GM12875 (cell line): ENCODE measurements at regions not wholly inside any gene's neighbourhood (a gene's known extent, or its start where the extent isn't known, plus 50 kb on each side); places are given as distances from the start of the nearest gene placed in this dataset.

Source experiments
- H3K4me3 ChIP-seq: one replicate; pipeline ENCODE4 v1.5.1; 2011; ENCODE audit warnings: low read depth, low read length, control low read depth
- CTCF ChIP-seq: IDR thresholded peaks from 2 replicates; pipeline ENCODE4 v1.5.1; 2011; ENCODE audit warnings: low read depth, mild to moderate bottlenecking, control low read depth, inconsistent platforms, low read length, moderate library complexity, borderline replicate concordance; ENCODE audit not compliant: insufficient read depth

- no peak for TF ChIP-seq CTCF
- no peak overlapping the region for H3K4me3 ChIP-seq
Measured at GRCh38 chr15:31525988-31526665, 199.5 kb downstream of the KLF13 start.

- no peak for TF ChIP-seq CTCF
- H3K4me3 ChIP-seq, result no peak overlapping the region
Measured at GRCh38 chr15:31526916-31527690, 200.5 kb downstream of the KLF13 start.

- no peak for TF ChIP-seq CTCF
- H3K4me3 ChIP-seq, result no peak overlapping the region
Measured at GRCh38 chr15:31528846-31529245, 202.2 kb downstream of the KLF13 start.

- TF ChIP-seq CTCF, result no peak
- H3K4me3 ChIP-seq, result no peak overlapping the region
Measured at GRCh38 chr15:31537770-31538592, 211.3 kb downstream of the KLF13 start.

GRCh38 chr15:31540633-31541032 lies 214.0 kb downstream of the KLF13 start:
- TF ChIP-seq CTCF, result no peak

GRCh38 chr15:31544361-31544760 lies 217.7 kb downstream of the KLF13 start:
- TF ChIP-seq CTCF, result no peak
- H3K4me3 ChIP-seq, result no peak overlapping the region

More at GRCh38 chr15:31540633-31541032, 214.0 kb downstream of the KLF13 start:
- no peak overlapping the region for H3K4me3 ChIP-seq

GRCh38 chr15:31545257-31545656 lies 218.6 kb downstream of the KLF13 start:
- H3K4me3 ChIP-seq, result no peak overlapping the region
- no peak for TF ChIP-seq CTCF
